ENCODE measurements at regions not wholly inside any gene's neighbourhood (a gene's known extent, or its start where the extent isn't known, plus 50 kb on each side); places are given as distances from the start of the nearest gene placed in this dataset.
"Not testable (repeated sequence)": the region's sequence is repeated elsewhere in the genome, so short reads cannot be mapped to it uniquely, and the experiment has no call there.

DNA sequence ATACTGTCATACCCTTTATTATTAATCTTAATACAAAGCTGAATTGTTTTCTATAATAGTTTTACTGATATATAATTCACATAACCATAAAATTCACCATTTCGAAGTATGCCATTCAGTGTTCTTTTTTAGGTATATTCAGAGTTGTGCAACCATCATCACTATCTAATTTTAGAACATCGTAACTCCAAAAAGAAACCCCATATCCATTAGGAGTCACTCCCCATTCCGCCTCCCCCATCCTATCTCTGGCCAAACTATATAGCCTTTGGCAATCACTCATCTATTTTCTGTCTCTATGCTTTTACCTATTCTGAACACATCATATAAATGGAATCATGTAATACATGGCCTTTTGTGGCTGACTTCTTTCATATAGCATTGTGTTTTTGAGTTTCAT lies 169.7 kb upstream of the GALNT15 start:
- H3K27ac ChIP-seq, result no peak overlapping the region
- H3K4me1 ChIP-seq (replicated peaks in 1 of 2), result no peaks in the 10 kb centered on the region
- H3K4me3 ChIP-seq, result no peak overlapping the region
- no peak for DNase-seq
- WGBS, 4 donors, result 86 to 93% (median 89%) methylated on average over 3 of the region's 3 CpGs
- TF ChIP-seq, protein P1, sequence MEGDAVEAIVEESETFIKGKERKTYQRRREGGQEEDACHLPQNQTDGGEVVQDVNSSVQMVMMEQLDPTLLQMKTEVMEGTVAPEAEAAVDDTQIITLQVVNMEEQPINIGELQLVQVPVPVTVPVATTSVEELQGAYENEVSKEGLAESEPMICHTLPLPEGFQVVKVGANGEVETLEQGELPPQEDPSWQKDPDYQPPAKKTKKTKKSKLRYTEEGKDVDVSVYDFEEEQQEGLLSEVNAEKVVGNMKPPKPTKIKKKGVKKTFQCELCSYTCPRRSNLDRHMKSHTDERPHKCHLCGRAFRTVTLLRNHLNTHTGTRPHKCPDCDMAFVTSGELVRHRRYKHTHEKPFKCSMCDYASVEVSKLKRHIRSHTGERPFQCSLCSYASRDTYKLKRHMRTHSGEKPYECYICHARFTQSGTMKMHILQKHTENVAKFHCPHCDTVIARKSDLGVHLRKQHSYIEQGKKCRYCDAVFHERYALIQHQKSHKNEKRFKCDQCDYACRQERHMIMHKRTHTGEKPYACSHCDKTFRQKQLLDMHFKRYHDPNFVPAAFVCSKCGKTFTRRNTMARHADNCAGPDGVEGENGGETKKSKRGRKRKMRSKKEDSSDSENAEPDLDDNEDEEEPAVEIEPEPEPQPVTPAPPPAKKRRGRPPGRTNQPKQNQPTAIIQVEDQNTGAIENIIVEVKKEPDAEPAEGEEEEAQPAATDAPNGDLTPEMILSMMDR (IDR thresholded peaks at IDR 0.05), result no peak
- TF ChIP-seq POLR2A (IDR thresholded peaks at IDR 0.05), result no peak
- no peaks in the 10 kb centered on the region for H3K36me3 ChIP-seq (replicated peaks in 1 of 2)
- intact Hi-C loops (cut with DNase I), result no loop called here
- H3K9me3 ChIP-seq (replicated peaks in 1 of 3), result no peaks in the 10 kb centered on the region
- no peaks in the 10 kb centered on the region for H3K27me3 ChIP-seq

- Histone ChIP-seq H3K4me3 (no peak overlapping the region), H3K4me1 (replicated peaks in 1 of 2) (no peaks in the 10 kb centered on the region), H3K9me3 (replicated peaks in 1 of 3) (no peaks in the 10 kb centered on the region), H3K27me3 (no peaks in the 10 kb centered on the region), H3K36me3 (replicated peaks in 1 of 2) (no peaks in the 10 kb centered on the region), H3K27ac (no peak overlapping the region)
- WGBS, 4 donors, result 84 to 86% (median 85%) methylated on average over 4 of the region's 4 CpGs
- no peak for TF ChIP-seq POLR2A (IDR thresholded peaks at IDR 0.05)
- TF ChIP-seq, protein P1 (IDR thresholded peaks at IDR 0.05), result no peak
- intact Hi-C loops (cut with DNase I), result no loop called here
- DNase-seq, result no peak
Observed at GRCh38 chr3:16011376-16011775, 163.1 kb upstream of the GALNT15 start.

DNA sequence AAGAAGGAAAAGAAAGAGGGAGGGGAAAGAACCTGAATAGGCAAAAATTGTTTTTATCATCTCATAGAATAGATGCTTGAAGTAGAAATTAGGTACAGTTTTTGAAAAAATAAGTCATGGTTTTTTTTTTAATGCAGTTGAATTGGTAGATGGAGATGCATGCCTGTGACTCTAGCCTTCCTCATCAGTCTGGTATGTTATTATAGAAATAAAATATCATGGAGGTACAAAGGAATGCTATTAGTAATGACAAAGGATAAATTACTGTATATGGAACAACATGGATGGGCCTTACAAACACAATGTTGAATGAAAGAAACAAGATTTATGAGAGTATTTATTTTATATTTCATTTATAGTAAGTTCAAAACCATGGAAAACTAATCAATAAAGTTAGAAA lies 162.4 kb upstream of the GALNT15 start:
- H3K9me3 ChIP-seq (replicated peaks in 1 of 3), result no peaks in the 10 kb centered on the region
- no peak overlapping the region for H3K4me3 ChIP-seq
- H3K4me1 ChIP-seq (replicated peaks in 1 of 2), result no peaks in the 10 kb centered on the region
- TF ChIP-seq POLR2A (IDR thresholded peaks at IDR 0.05), result no peak
- TF ChIP-seq, protein P1 (IDR thresholded peaks at IDR 0.05), result no peak
- H3K27me3 ChIP-seq, result no peaks in the 10 kb centered on the region
- DNase-seq, result no peak
- no peak overlapping the region for H3K27ac ChIP-seq
- intact Hi-C loops (cut with DNase I), result no loop called here
- H3K36me3 ChIP-seq (replicated peaks in 1 of 2), result no peaks in the 10 kb centered on the region

DNA sequence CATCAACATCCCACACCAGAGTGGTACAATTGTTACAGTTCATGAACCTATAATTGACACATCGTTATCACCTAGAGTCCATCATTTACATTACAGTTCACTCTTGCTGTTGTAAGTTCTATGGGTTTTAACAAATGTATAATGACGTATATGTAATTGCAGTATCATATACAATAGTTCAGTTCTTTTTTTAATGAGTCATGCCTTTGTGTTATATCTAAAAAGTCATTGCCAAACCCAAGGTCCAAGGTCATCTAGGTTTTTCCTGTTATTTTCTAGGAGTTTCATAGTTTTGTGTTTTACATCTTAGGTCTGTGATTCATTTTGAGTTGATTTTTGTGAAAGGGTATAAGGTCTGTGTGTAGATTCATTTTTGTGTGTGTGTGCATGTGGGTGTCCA lies 160.9 kb upstream of the GALNT15 start:
- Histone ChIP-seq H3K9me3 (replicated peaks in 1 of 3) (no peaks in the 10 kb centered on the region), H3K4me3 (no peak overlapping the region), H3K4me1 (replicated peaks in 1 of 2) (no peaks in the 10 kb centered on the region), H3K36me3 (replicated peaks in 1 of 2) (no peaks in the 10 kb centered on the region), H3K27ac (no peak overlapping the region), H3K27me3 (no peaks in the 10 kb centered on the region)
- intact Hi-C loops (cut with DNase I), result no loop called here
- WGBS, 4 donors, result 83 to 86% (median 85%) methylated on average over 2 of the region's 2 CpGs
- DNase-seq, result no peak
- TF ChIP-seq, protein P1 (IDR thresholded peaks at IDR 0.05), result no peak
- no peak for TF ChIP-seq POLR2A (IDR thresholded peaks at IDR 0.05)

GRCh38 chr3:16021801-16022200 lies 152.7 kb upstream of the GALNT15 start:
- DNase-seq; H3K36me3 ChIP-seq (replicated peaks in 1 of 2); H3K4me3 ChIP-seq; H3K27me3 ChIP-seq; H3K27ac ChIP-seq; H3K9me3 ChIP-seq (replicated peaks in 1 of 3); H3K4me1 ChIP-seq (replicated peaks in 1 of 2); intact Hi-C loops (cut with DNase I): not testable (repeated sequence)
- WGBS, 4 donors, result 72 to 80% (median 78%) methylated on average over 4 of the region's 4 CpGs

DNA sequence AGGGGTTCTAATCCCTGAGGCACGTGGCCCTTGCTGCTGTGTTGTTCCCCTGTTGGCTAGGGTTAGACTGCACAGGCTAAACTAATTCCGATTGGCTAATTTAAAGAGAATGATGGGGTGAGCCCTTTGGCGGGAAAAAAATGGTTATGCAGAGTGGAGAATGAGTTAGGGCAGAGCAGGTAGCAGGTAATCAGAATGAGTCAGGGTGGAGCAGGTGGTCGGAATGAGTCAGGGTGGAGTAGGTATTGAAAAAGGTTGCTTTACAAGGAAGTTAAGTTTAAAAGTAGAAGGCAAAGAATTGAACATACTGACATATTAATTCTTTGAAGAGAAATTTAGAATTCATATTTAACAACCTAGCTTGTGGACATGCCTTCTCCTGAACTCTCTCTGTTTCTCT lies 150.6 kb upstream of the GALNT15 start:
- H3K27ac ChIP-seq; H3K4me3 ChIP-seq; H3K27me3 ChIP-seq; intact Hi-C loops (cut with DNase I); H3K9me3 ChIP-seq (replicated peaks in 1 of 3); H3K4me1 ChIP-seq (replicated peaks in 1 of 2); DNase-seq; H3K36me3 ChIP-seq (replicated peaks in 1 of 2): not testable (repeated sequence)
- 83 to 91% (median 87%) methylated on average over 4 of the region's 4 CpGs for WGBS, 4 donors
